ENCODE measurements at regions not wholly inside any gene's neighbourhood (a gene's known extent, or its start where the extent isn't known, plus 50 kb on each side); places are given as distances from the start of the nearest gene placed in this dataset.
"Not testable (repeated sequence)": the region's sequence is repeated elsewhere in the genome, so short reads cannot be mapped to it uniquely, and the experiment has no call there.

- DNase-seq = not testable (repeated sequence)
Observed at GRCh38 chr15:44817797-44818196, 81.5 kb downstream of the TRIM69 start.

GRCh38 chr15:44819331-44819987 lies 83.1 kb downstream of the TRIM69 start:
- not testable (repeated sequence) for DNase-seq

- not testable (repeated sequence) for DNase-seq
Observed at GRCh38 chr15:44820535-44820934, 84.2 kb downstream of the TRIM69 start.

GRCh38 chr15:44820967-44821366 lies 84.6 kb downstream of the TRIM69 start:
- not testable (repeated sequence) for DNase-seq

- DNase-seq = not testable (repeated sequence)
Observed at GRCh38 chr15:44824277-44825145, 88.2 kb downstream of the TRIM69 start.

- DNase-seq = not testable (repeated sequence)
Observed at GRCh38 chr15:44826583-44826982, 90.3 kb downstream of the TRIM69 start.

GRCh38 chr15:44828229-44828914 lies 92.0 kb downstream of the TRIM69 start:
- DNase-seq = not testable (repeated sequence)

- not testable (repeated sequence) for DNase-seq
Observed at GRCh38 chr15:44829150-44829549, 92.8 kb downstream of the TRIM69 start.

GRCh38 chr15:44830692-44831408 lies 94.5 kb downstream of the TRIM69 start:
- DNase-seq = peak; percentile 4

- DNase-seq = not testable (repeated sequence)
Observed at GRCh38 chr15:44831409-44831741, 95.0 kb downstream of the TRIM69 start.

- not testable (repeated sequence) for DNase-seq
Observed at GRCh38 chr15:44832133-44832532, 95.8 kb downstream of the TRIM69 start.

GRCh38 chr15:44833081-44833480 lies 96.8 kb downstream of the TRIM69 start:
- DNase-seq = not testable (repeated sequence)

- DNase-seq = not testable (repeated sequence)
Observed at GRCh38 chr15:44833761-44834160, 97.4 kb downstream of the TRIM69 start.

GRCh38 chr15:44835082-44835481 lies 98.8 kb downstream of the TRIM69 start:
- not testable (repeated sequence) for DNase-seq

- no peak for DNase-seq
Observed at GRCh38 chr15:44836094-44836493, 99.8 kb downstream of the TRIM69 start.

- DNase-seq = not testable (repeated sequence)
Observed at GRCh38 chr15:44838929-44839328, 102.6 kb downstream of the TRIM69 start.

- DNase-seq = not testable (repeated sequence)
Observed at GRCh38 chr15:44841762-44842161, 105.4 kb downstream of the TRIM69 start.

- not testable (repeated sequence) for DNase-seq
Observed at GRCh38 chr15:44842883-44843282, 106.6 kb downstream of the TRIM69 start.

- DNase-seq = not testable (repeated sequence)
Observed at GRCh38 chr15:44844936-44845335, 108.6 kb downstream of the TRIM69 start.

GRCh38 chr15:44846156-44846555 lies 109.8 kb downstream of the TRIM69 start:
- not testable (repeated sequence) for DNase-seq

- not testable (repeated sequence) for DNase-seq
Observed at GRCh38 chr15:44847555-44847954, 108.9 kb upstream of the TERB2 start.

- not testable (repeated sequence) for DNase-seq
Observed at GRCh38 chr15:44848859-44849258, 107.6 kb upstream of the TERB2 start.

Data from DMS153 (cell line).